Fibroblast of villous mesenchyme (primary cell): ENCODE measurements at regions not wholly inside any gene's neighbourhood (a gene's known extent, or its start where the extent isn't known, plus 50 kb on each side); places are given as distances from the start of the nearest gene placed in this dataset.

Experiments used
- DNase-seq: peaks from one replicate; pipeline ENCODE4 v3.0.0-alpha.2; 2010; ENCODE audit warnings: low read depth
- H3K4me3 ChIP-seq: 2 replicates; pipeline ENCODE4 v1.5.1; 2011; ENCODE audit warnings: low read depth, mild to moderate bottlenecking, low read length
- TF ChIP-seq, protein P1 (sequence below): IDR thresholded peaks from 2 replicates; pipeline ENCODE4 v1.5.1; 2012; ENCODE audit warnings: low read depth, mild to moderate bottlenecking, low read length; ENCODE audit not compliant: insufficient read depth

GRCh38 chr4:129565214-129565613, 469.3 kb downstream of the C4orf33 start:
- TF ChIP-seq, protein P1, sequence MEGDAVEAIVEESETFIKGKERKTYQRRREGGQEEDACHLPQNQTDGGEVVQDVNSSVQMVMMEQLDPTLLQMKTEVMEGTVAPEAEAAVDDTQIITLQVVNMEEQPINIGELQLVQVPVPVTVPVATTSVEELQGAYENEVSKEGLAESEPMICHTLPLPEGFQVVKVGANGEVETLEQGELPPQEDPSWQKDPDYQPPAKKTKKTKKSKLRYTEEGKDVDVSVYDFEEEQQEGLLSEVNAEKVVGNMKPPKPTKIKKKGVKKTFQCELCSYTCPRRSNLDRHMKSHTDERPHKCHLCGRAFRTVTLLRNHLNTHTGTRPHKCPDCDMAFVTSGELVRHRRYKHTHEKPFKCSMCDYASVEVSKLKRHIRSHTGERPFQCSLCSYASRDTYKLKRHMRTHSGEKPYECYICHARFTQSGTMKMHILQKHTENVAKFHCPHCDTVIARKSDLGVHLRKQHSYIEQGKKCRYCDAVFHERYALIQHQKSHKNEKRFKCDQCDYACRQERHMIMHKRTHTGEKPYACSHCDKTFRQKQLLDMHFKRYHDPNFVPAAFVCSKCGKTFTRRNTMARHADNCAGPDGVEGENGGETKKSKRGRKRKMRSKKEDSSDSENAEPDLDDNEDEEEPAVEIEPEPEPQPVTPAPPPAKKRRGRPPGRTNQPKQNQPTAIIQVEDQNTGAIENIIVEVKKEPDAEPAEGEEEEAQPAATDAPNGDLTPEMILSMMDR: no peak
- H3K4me3 ChIP-seq: no peak overlapping the region
- DNase-seq: no peak

DNA sequence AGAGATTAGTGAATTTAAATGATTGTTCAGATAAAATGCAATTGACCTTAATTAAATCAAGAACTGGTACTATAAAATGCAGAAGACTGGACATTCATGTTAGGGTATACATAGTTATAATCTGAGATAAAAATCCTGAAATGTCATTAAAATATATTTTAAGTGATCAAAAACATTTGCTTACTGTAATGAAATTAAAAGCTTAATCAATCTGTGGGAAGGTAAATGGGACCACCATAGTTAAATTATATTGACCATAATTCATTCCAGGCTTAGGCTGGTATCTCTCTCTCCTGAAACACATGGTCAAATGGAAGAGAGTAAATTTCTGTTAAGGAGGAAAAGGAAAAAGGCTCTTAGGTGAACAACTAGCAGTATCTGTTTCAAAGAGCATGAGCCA, 474.4 kb downstream of the C4orf33 start:
- no peak overlapping the region for H3K4me3 ChIP-seq
- no peak for DNase-seq
- TF ChIP-seq, protein P1: no peak

GRCh38 chr4:129578336-129578735, 482.4 kb downstream of the C4orf33 start:
- no peak for DNase-seq
- no peak overlapping the region for H3K4me3 ChIP-seq
- TF ChIP-seq, protein P1: no peak

- no peak for DNase-seq
- TF ChIP-seq, protein P1: no peak
These were observed 485.4 kb downstream of the C4orf33 start for GRCh38 chr4:129581305-129581704.

DNA sequence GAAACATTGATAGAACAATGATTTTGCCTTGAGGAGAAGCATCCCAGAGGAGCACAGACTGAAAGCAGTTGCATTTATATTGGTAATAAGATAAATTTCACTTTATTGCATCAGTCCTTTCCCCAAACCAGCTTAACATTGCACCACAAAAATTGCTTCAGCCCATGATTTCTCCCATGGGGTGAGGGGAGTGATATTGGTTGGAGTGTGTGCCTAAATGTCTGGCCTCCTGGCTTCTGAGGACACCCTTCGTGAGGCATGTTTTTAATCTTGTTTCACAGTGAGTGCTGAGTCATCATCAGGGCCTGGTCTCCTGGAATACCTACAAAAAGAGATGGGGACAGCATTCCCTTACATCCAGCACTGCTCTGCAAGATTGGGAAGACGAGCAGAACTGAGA, 487.9 kb downstream of the C4orf33 start:
- TF ChIP-seq, protein P1: no peak
- H3K4me3 ChIP-seq: no peak overlapping the region
- DNase-seq: peak; percentile 1

More at GRCh38 chr4:129581305-129581704, 485.4 kb downstream of the C4orf33 start:
- no peak overlapping the region for H3K4me3 ChIP-seq

DNA sequence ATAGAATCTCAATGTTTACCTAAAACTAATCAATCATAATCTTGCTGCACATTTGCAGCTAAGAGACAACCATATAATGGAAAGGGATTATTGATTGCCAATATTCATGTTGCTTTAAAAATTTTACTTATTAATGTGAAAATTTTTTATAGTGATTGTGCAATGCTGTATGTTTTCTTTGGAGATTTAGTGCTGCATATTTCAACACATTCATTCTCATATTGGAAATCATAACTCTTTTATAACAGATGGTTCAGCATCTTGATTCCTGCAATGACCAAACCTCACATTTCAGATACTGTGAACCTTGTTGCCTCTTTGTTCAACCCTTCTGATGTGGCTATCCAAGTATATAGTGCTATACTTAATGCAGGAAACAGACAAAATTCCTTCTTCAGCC, 502.6 kb downstream of the C4orf33 start:
- DNase-seq: no peak
- TF ChIP-seq, protein P1: no peak
- no peak overlapping the region for H3K4me3 ChIP-seq

- TF ChIP-seq, protein P1: no peak
- DNase-seq: no peak
These were observed 504.9 kb downstream of the C4orf33 start for GRCh38 chr4:129600898-129601297.

More at GRCh38 chr4:129600898-129601297, 504.9 kb downstream of the C4orf33 start:
- no peak overlapping the region for H3K4me3 ChIP-seq
